NOMO-1 treated with DMSO at 0.1 percent for 48 hours (cell line): ENCODE measurements at regions not wholly inside any gene's neighbourhood (a gene's known extent, or its start where the extent isn't known, plus 50 kb on each side); places are given as distances from the start of the nearest gene placed in this dataset.
"Not testable (repeated sequence)": the region's sequence is repeated elsewhere in the genome, so short reads cannot be mapped to it uniquely, and the experiment has no call there.

ENCODE experiments used
- DNase-seq: peaks from one replicate; lab custom pipeline; 2025; ENCODE audit not compliant: unreplicated experiment; lab: John Stamatoyannopoulos, UW

DNA sequence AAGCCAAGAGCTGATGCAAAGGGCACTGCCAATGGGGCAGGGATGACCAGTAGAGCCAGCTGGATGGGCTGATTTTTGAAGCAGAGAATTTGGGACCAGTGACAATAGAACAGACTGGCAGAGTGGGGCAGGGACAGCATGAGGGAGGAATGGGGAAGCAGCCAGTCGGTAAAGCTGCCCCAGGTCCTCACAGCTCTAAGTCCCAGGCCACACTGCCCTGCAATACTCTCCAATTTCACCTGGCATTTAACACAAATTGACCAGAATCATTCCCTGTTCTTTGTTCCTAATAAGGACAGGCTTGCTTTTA, 186.9 kb downstream of the CTTN start:
- DNase-seq = no peak

DNA sequence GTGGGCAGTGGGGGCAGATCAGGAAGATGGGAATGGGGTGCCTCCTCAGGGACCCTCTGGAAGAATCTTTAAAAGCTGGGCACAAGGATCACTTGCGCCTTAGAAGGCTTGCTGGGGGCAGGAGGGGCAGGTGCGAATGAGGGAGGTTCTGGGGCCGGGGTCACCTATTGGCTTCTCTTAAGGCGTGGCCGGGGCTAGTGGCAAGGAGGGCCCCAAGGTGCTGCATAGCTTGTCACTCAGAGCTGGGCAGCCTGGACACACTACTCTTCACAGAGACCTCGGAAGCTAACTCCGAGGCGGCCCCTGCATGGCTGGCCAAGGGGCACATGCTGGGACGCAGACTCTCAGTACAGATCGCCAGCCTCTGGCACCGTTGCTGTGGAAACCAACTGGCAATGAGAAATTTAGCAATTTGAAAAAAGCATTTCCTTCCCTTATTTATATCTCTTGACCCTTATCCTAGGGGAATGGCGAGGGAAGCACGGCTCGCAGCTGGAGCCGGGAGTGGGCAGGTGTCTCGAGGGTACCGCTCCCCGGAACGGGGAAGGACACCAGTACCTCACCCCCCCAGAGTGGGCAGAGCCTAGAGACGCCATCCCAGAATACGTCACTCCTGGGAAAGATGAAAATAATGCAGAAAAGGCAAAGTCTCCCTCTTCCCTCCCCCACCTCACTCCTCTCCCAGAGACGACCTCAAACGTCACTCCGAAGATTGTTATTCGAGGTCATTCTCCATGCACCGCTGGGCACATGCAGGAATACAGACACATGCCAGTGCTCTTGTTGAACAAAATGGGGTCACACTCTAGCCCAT, 188.1 kb downstream of the CTTN start:
- DNase-seq = no peak

DNA sequence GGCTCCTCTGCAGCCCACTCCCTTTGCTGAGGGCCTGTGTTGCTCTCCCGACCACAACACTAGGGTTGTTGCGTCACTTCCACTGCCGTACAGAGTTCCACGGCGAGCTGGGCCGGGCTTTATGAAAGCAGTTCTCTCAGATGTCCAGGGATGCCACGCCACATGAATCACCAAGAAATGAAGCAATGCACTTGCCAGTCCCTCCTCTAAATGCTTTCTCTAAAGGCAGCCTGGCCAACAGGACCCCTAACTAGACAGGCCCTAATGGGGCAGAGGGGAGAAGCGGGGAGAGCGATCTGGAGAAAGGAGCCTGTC, 188.7 kb downstream of the CTTN start:
- DNase-seq = no peak

DNA sequence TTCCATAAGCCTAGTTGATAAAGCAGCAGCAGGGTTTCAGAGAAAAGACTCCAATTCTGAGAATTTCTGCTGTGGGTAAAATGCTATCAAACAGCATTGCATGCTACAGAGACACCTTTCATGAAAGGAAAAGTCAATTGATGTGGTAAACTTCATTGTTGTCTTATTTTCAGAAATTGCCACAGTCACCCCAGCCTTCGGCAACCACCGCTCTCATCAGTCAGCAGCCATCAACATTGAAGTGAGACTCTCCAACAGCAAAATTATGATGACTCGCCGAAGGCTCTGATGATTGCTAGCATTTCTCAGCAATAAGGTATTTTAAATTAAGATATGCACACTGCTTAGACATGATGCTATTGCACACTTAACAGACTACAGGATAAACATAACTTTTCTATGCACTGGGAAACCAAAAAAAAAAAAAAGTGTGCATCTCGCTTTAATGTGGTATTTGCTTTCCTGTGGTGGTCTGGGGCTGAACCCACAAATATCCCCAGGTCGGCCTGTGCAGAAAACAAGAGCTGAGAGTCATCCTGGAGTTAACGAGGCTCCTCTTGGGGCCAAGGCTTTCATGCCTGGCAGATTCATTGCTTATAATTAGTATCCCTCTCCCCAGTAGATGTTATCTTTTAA, 192.1 kb downstream of the CTTN start:
- DNase-seq = no peak

DNA sequence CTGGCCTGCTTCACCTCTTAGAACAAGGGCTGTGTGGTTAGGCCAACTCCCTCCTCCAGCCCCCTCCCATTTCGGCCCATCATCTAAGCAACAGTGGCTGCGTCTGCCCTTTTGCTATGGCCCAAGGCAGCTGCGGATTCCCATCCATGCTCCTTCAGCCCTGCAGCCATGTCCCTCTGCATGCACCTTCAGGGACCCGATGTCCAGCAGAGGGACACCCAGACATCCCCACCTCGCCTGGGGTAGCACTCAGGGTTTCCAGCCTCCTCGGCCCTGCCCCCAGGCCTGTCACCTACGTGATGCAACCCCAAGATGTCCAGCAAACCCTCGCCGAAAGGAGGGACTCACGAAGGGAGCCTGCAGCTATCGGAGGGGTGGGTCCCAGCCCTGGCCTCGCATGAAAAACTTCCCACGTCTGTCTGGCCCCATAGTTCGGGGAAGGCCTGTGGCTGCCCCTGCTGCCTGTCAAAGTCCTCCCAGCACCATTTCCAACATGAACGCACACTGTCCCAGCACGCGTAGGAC, 194.4 kb downstream of the CTTN start:
- no peak for DNase-seq

DNA sequence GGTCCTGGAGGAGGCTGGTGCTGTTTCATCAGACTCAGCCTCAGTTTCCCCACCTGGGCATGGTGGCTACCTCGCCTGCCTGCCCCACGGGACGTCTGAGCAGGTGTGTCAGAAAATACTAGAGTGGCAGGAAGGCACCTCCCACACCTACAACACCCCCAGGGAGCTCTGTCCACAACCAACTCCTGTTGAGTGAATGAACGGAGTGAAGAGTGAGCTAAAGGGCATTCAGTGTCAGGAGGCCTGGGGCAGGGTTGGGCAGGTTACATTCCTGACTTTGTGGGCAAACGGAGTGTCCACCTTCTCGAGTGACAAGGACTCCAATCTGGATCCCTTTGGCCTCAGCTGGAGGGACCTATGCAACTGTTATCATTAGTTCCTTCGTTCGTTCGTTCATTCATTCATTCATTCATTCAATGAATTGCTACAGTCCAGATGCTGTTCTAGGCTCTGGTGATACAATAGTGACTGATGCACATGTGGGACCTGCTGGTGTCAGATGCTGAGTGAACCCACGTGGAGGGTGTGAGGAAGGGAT, 195.2 kb downstream of the CTTN start:
- DNase-seq = no peak

DNA sequence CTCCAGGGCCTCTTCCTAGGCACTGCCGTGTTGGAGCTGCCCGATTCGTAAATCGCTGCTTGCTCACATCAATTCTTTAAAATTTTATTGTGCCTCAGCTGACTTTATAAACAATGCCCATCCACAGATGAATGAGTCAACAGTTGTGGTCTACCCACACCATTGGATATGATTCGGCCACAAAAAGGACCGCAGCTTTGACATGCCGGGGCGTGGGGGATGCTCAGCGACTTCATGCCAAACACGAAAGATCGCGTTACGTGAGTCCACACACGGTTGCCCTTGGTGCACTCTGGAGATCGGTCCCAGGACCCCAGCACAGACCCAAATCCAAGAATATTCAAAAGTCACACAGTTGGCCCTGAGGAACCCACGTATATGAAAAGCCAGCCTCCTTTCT, 195.7 kb downstream of the CTTN start:
- no peak for DNase-seq

DNA sequence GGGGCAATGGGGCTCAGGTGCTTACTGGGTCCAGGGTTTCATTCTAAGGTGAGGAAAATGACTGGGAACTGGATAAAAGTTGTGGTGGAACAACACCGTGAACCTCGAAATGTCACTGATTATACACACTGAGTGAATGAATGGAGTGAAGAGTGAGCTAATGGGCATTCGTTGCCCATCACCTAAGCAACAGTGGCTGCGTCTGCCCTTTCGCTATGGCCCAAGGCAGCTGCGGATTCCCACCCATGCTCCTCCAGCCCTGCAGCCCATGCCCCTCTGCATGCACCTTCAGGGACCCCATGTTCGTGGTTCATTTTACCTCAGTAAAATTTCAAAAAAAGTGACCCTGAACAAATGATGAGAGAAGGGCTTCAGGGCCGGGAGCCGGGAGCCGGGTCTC, 196.3 kb downstream of the CTTN start:
- DNase-seq = no peak

DNA sequence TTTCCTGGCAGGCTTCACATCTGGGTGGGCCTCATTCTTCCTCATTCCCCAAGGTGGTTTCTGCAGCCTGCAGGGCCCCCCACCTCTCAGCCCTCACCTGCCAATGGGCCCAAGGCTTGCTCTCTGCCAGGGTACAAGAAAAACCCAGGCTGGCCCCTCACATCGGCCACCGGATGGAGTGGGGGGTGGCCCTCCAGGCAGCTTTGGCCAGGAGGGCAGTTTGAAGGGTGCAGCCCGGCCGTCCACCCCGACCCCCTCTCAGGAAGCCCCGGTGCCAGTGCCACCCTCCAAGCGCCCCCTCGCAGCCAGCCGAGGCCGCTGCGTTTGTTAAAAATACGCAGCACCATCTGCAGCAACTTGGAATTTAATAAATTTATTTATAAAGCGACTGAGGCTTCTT, 196.7 kb downstream of the CTTN start:
- DNase-seq = no peak

DNA sequence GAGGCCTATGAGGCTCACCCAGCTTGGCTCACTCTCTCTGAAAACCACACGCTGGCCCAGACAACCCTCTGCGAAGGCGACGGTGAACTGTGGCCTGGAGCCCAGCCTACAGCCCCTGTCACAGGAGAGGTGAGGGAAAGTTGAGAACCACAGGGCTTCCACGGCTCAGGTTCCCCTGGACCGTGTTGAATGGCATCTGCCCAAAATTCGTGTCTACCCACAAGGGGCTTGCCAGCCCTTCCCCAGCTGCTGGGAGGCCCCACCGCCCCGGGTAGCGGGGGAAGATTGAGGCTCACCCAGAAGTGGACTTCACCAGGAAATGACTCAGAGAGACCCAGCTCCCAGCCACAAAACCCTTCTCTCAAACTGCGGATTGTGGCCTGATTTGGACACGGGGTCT, 197.1 kb downstream of the CTTN start:
- DNase-seq = no peak

DNA sequence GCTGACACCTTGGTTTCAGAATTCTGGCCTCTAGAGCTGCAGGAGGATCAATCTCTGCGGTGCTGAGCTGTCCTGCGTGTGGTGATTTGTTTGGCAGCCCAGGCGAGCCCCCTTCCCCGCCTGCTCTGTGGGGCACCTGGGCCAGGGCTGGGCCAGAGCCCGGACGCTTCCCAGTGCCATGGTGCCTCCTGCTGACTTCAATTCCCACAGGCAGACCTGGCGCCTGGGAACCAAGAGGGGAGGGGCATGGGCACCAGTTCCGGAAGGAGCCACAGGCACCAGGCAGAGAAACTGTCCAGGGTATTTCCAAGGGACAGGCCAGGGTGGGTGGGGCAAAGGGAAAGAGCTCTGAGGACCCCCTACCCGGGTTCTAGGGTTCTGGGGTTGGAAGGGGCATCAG, 197.8 kb downstream of the CTTN start:
- no peak for DNase-seq

DNA sequence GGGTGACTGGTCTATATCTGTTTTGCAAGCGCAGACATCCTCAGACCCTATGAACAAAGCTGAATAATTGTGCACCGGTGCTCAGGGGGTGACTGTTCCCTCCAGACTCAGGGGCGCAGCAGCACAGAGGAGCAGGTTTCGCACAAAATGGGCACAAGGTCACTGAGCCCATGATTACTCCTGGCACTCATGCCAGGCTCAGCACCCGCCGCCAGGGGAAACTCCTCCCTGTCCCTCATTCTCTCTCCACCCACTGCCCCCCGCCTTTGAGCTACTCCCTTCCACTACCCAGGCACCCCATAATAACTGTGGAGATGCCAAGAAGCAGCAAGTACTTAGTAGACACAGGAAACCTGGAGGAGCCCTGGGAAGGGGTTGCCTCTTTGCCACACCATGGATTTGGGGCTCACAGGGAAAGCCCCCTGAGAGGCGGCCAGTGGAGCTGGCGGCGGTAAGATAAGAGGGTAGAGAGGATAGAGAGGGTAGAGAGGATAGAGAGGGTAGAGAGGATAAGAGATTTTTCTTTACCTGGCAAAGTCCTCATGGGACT, 198.8 kb downstream of the CTTN start:
- no peak for DNase-seq

DNA sequence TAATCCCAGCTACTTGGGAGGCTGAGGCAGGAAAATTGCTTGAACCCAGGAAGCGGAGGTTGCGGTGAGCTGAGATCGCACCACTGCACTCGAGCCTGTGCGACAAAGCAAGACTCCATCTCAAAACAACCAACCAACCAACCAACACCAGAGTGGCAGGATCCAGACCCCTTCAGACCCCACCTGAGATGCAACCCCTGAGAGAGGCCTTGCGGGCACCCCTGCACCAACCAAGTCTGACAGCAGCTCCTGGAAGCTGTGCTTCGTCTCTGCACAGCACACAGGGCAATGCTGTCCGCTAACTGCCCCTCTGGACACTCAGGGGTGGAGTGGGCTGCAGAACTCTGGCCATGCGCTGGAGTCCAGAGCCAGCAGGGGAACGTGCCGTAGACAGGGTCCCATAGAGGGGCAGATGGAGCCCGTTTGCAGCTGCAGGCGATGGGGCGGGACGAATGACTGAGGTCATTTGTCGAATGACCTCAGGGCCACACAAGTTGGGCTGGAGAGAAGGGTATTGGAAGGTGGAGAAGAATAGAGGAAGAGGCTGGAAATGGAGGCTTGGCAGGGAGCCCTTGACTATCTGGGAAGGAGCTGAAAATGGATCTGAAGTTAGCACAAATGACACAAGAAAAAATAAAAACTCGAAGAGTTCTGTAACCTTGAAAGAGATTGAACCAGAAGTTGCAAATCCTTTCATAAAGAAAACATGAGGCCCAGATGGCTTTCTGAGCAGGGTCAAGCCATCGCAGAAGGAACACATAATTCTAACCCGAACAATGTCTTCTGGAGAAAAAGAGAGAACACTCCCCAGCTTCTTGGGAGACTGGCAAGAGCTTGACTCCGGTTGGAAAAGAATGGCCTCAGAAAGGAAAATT, 199.7 kb downstream of the CTTN start:
- no peak for DNase-seq

DNA sequence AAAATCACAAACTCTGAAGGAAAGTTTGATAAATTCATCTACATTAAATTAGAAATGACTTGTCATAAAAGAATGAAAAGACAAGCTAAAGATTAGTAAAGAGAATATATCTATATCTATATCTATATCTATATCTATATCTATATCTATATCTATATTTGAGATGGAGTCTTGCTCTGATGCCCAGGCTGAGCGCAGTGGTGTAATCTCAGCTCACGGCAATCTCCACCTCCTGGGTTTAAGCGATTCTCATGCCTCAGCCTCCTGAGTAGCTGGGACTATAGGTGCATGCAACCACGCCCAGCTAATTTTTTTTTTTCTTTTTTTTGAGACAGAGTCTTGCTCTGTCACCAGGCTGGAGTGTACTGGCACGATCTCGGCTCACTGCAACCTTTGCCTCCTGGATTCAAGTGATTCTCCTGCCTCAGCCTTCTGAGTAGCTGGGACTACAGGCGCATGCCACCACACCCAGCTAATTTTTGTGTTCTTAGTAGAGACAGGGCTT, 202.6 kb downstream of the CTTN start:
- DNase-seq = not testable (repeated sequence)

DNA sequence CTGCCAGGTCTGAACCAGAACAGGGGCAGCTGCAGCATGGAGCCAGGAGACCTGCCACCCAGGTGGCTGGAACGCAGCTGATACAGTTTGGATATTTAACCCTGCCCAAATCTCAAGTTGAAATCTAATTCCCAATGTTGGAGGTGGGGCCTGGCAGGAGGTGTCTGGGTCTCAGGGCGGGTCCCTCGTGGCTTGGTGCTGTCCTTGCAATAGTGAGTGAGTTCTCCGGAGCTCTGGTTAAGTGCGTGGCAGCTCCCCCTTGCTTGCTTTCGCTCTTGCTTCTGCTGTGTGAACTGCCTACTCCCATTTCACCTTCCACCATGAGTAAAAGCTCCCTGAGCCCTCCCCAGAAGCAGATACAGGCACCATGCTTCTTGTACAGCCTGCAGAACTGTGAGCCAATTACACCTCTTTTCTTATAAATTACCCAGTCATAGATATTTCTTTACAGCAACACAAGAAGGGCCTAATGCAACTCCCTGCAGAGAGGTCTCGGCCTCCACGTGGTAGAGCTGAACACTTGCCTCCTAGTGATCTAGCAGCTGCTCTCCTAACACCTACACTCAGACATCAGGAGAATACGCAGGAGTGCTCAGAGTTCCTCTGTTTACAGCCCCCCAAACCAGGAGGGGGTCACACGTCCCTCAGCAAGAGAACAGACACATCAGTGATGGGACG, 203.7 kb downstream of the CTTN start:
- DNase-seq = no peak

DNA sequence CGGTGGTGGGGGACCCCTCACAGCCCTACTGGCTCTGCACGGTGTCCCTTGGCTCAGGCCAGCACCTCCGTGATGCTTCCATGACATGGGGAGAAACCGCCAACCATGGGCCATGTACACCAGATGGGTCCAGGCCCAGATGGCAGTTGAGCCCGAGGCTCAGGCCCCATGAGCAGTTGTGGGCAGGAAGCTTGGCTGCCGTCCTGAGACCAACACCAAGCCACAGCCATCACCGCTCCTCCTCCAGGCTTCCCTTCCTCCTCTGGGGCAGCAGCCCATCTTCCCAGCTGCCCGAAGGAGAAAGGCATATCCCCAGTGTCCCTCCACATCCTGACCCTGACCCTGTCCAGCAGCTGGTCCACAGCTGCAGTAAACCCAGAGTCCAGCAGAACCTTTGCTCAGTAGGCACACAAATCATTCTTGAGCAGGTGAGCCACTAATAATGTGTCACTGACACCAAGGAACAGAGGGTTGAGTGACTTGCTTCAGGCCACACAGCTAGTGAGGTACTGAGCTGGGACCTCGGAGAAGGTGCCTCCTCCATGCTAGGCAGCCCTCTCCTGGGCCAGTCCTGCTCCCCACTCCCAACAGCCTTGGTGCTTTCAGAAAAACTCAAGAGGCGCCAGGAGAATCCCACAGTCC, 204.9 kb downstream of the CTTN start:
- DNase-seq = no peak

DNA sequence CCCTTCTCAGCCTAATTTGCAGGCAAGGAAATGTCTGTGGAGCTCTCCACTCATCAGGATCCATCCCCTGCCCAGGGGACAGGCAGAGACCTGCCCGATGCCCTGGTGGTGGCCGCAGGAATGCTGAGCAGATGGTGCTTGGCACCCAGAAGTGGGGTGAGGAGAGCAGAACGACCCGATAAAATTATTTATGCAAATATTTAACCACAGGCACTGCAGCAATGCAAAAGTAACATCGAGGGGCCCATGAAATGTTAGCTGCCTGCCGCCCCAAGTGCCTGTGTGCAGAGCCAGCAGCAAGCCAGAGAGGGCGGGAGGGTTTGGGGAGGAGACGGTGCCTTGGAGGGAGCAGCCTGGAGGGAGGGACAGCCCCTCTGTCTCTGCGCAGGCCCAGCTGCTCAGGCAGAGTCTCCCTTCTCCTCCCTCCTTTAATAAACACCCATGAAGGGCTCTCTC, 205.5 kb downstream of the CTTN start:
- no peak for DNase-seq

DNA sequence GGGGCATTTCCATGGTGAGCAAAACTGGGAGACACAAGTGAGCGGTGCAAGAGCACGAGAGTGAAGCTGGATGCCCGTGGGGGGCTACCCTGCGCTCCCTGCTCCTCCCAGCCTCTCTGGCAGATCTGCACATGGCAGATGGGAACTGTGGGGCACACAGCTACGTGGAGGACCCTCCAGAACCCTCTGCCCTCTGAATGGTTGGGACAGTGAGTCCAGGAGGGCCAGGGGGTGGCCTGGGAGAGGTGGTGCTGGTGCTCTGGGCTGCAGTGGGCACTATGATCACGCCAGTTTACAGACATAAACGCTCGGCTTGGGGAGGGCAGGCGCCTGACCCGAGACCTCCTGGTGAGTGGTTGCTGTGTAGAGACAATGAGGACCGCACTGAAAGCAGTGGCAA, 205.9 kb downstream of the CTTN start:
- no peak for DNase-seq

DNA sequence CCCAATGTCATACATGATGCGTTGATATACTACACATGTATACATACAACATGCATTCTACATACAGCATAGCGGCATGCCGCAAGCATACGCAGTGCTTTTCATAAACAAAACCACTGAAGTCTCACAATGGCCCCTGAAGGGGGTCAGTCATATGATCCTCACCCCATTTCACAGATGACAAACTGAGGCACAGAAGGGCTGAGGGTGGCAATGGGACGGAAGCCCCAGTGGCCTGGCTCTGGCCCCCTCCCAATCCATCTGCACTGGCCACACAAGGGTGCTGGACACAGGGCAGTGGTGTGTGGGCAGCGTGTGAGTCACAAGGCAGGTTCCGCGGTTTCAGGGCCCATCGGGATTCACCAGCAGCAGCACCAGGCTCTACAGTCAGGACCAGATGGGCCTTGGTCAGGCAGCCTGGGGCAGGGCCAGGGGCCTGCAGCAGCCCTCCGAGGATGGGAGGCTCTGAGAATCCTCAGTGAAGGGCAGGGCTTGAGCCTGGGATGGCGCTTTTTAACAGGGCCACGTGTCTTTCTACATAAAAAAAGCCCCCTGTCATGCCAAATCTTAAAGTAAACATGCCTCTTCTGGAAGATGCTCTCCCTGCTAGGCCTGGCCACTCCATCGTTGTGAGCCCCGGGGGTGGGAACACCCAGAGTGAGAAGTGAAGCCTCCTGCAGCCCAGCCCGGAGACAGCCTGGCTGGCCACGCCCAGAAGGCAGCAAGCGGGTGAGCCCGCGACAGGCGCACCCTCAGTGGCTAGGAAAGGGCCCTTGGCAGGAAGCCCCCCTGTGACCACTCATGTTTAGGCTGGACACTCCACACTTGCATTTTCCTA, 206.5 kb downstream of the CTTN start:
- DNase-seq = no peak
